ENCODE measurements at regions not wholly inside any gene's neighbourhood (a gene's known extent, or its start where the extent isn't known, plus 50 kb on each side); places are given as distances from the start of the nearest gene placed in this dataset.

GRCh38 chr10:57145548-57145947 is 784.5 kb upstream of the ZWINT start:
- TF ChIP-seq CTCF (optimal IDR thresholded peaks at IDR 0.05 in 1 of 3, IDR thresholded peaks at IDR 0.05 in 1 of 3, conservative IDR thresholded peaks at IDR 0.05 in 1 of 3; ENCODE audit: extremely low read depth in 1 of 3, insufficient read depth in 2 of 3, low read length in 3 of 3) (no peak), EZH2 (IDR thresholded peaks at IDR 0.05; ENCODE audit: low read length) (no peak)

Data from keratinocyte (primary cell).